C4-2B (cell line): ENCODE measurements at regions not wholly inside any gene's neighbourhood (a gene's known extent, or its start where the extent isn't known, plus 50 kb on each side); places are given as distances from the start of the nearest gene placed in this dataset.

Experiments
- ZFX ChIP-seq: fragments of 450-650 bp; IDR thresholded peaks from 2 replicates; pipeline ENCODE4 v1.6.1; 2017
- TF ChIP-seq, protein P1 (sequence below): fragments of 450-650 bp; conservative IDR thresholded peaks from 2 replicates; pipeline ENCODE4 v1.5.1; 2017; ENCODE audit warnings: mild to moderate bottlenecking

DNA sequence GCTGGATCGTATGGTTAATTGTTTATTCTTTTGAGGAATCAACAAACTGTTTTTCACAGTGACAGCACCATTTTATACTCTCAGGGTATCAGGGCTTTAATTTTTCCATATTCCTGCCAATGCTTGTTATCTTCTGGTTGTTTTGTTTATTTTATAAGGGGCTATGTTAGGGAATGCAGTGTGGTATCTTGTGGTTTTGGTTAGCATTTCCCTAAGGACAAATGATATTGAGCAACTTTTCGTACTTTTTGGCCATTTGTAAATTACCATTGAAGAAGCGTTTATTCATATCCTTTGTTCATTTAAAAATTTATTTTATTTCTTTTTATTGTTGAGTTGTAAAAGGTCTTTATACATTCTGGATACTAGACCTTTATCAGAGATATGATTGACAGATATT, 322.0 kb upstream of the SALL1 start:
- TF ChIP-seq, protein P1, sequence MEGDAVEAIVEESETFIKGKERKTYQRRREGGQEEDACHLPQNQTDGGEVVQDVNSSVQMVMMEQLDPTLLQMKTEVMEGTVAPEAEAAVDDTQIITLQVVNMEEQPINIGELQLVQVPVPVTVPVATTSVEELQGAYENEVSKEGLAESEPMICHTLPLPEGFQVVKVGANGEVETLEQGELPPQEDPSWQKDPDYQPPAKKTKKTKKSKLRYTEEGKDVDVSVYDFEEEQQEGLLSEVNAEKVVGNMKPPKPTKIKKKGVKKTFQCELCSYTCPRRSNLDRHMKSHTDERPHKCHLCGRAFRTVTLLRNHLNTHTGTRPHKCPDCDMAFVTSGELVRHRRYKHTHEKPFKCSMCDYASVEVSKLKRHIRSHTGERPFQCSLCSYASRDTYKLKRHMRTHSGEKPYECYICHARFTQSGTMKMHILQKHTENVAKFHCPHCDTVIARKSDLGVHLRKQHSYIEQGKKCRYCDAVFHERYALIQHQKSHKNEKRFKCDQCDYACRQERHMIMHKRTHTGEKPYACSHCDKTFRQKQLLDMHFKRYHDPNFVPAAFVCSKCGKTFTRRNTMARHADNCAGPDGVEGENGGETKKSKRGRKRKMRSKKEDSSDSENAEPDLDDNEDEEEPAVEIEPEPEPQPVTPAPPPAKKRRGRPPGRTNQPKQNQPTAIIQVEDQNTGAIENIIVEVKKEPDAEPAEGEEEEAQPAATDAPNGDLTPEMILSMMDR = no peak
- no peak for TF ChIP-seq ZFX
